SK-N-SH treated with all-trans-retinoic acid at 6 μM for 48 hours (cell line): ENCODE measurements at regions not wholly inside any gene's neighbourhood (a gene's known extent, or its start where the extent isn't known, plus 50 kb on each side); places are given as distances from the start of the nearest gene placed in this dataset.
A peak's percentile ranks its signal among the peaks of the same experiment; 100 is the strongest.

ENCODE experiments used
- ATAC-seq: fragments of 200-7000 bp; cut with Tn5 transposase; 3 replicates; pipeline ENCODE4 v1.9.1; 2020; ENCODE audit warnings: mild to moderate bottlenecking, moderate library complexity
- ARNTL ChIP-seq: fragments of 450-650 bp; formaldehyde crosslinking; IDR thresholded peaks from 2 replicates; pipeline ENCODE4 v1.5.0; 2020; ENCODE audit warnings: low read depth, mild to moderate bottlenecking, moderate library complexity, borderline replicate concordance
- BACH2 ChIP-seq: fragments of 250-450 bp; sonication (Bioruptor Pico); IDR thresholded peaks from 2 replicates; pipeline ENCODE4 v1.9.0; 2021; ENCODE audit warnings: mild to moderate bottlenecking, borderline replicate concordance
- CSDC2 ChIP-seq: fragments of 250-450 bp; sonication (Bioruptor Pico); IDR thresholded peaks from 2 replicates; pipeline ENCODE4 v1.5.0; 2020; ENCODE audit warnings: mild to moderate bottlenecking, moderate library complexity
- ESRRG ChIP-seq: fragments of 250-450 bp; sonication (Bioruptor Pico); IDR thresholded peaks from 2 replicates; pipeline ENCODE4 v1.6.1; 2021; ENCODE audit warnings: mild to moderate bottlenecking
- GLIS3 ChIP-seq: fragments of 250-450 bp; sonication (Bioruptor Pico); IDR thresholded peaks from 2 replicates; pipeline ENCODE4 v1.5.0; 2020; ENCODE audit warnings: mild to moderate bottlenecking, moderate library complexity
- ISL1 ChIP-seq: fragments of 250-450 bp; sonication (Bioruptor Pico); IDR thresholded peaks from 2 replicates; pipeline ENCODE4 v2.1.2; 2022; ENCODE audit warnings: mild to moderate bottlenecking, moderate library complexity
- OSR1 ChIP-seq: fragments of 250-450 bp; sonication (Bioruptor Pico); IDR thresholded peaks from 2 replicates; pipeline ENCODE4 v1.8.0; 2022; ENCODE audit warnings: moderate library complexity, mild to moderate bottlenecking, inconsistent platforms
- PPARA ChIP-seq: fragments of 250-450 bp; sonication (Bioruptor Pico); IDR thresholded peaks from 2 replicates; pipeline ENCODE4 v1.5.0; 2020; ENCODE audit warnings: mild to moderate bottlenecking, borderline replicate concordance
- RARB ChIP-seq: fragments of 250-450 bp; sonication (Bioruptor Pico); IDR thresholded peaks from 2 replicates; pipeline ENCODE4 v1.8.0; 2021; ENCODE audit warnings: mild to moderate bottlenecking, moderate library complexity
- TCF4 ChIP-seq: fragments of 250-450 bp; sonication (Bioruptor Pico); IDR thresholded peaks from 2 replicates; pipeline ENCODE4 v1.8.0; 2021; ENCODE audit warnings: mild to moderate bottlenecking, moderate library complexity, borderline replicate concordance
- ZC3H10 ChIP-seq: fragments of 250-450 bp; sonication (Bioruptor Pico); IDR thresholded peaks from 2 replicates; pipeline ENCODE4 v1.5.1; 2021; ENCODE audit warnings: mild to moderate bottlenecking, moderate library complexity
- ZFP3 ChIP-seq: fragments of 250-450 bp; sonication (Bioruptor Pico); IDR thresholded peaks from 2 replicates; pipeline ENCODE4 v1.5.0; 2020; ENCODE audit warnings: mild to moderate bottlenecking, moderate library complexity
- ZFP30 ChIP-seq: fragments of 450-650 bp; formaldehyde crosslinking; IDR thresholded peaks from 2 replicates; pipeline ENCODE4 v1.5.0; 2022; ENCODE audit warnings: mild to moderate bottlenecking, moderate library complexity
- ZNF565 ChIP-seq: fragments of 450-650 bp; formaldehyde crosslinking; conservative IDR thresholded peaks from 2 replicates; pipeline ENCODE4 v1.5.0; 2020; ENCODE audit warnings: low read depth, mild to moderate bottlenecking, moderate library complexity
- ZNF70 ChIP-seq: fragments of 450-650 bp; formaldehyde crosslinking; IDR thresholded peaks from 2 replicates; pipeline ENCODE4 v1.5.0; 2020; ENCODE audit warnings: mild to moderate bottlenecking, moderate library complexity
- ZNF8 ChIP-seq: fragments of 450-650 bp; formaldehyde crosslinking; IDR thresholded peaks from 2 replicates; pipeline ENCODE4 v1.5.0; 2020; ENCODE audit warnings: mild to moderate bottlenecking, moderate library complexity
- TF ChIP-seq, protein P1 (sequence below): fragments of 250-450 bp; sonication (Bioruptor Pico); IDR thresholded peaks from 2 replicates; pipeline ENCODE4 v1.5.1; 2021; ENCODE audit warnings: mild to moderate bottlenecking, moderate library complexity
- TF ChIP-seq, protein P2 (sequence below): fragments of 250-450 bp; sonication (Bioruptor Pico); IDR thresholded peaks from 2 replicates; pipeline ENCODE4 v1.5.1; 2020; ENCODE audit warnings: low read depth, mild to moderate bottlenecking, moderate library complexity
- TF ChIP-seq, protein P3 (sequence below): fragments of 250-450 bp; sonication (Bioruptor Pico); IDR thresholded peaks from 2 replicates; pipeline ENCODE4 v1.8.0; 2021; ENCODE audit warnings: low read depth, mild to moderate bottlenecking, moderate library complexity, borderline replicate concordance
- TF ChIP-seq, protein P4 (sequence below): fragments of 250-450 bp; sonication (Bioruptor Pico); IDR thresholded peaks from 2 replicates; pipeline ENCODE4 v1.8.0; 2020; ENCODE audit warnings: mild to moderate bottlenecking, moderate library complexity, borderline replicate concordance
- TF ChIP-seq, protein P5 (sequence below): fragments of 250-450 bp; sonication (Bioruptor Pico); IDR thresholded peaks from 2 replicates; pipeline ENCODE4 v1.5.0; 2020; ENCODE audit warnings: mild to moderate bottlenecking, moderate library complexity

DNA sequence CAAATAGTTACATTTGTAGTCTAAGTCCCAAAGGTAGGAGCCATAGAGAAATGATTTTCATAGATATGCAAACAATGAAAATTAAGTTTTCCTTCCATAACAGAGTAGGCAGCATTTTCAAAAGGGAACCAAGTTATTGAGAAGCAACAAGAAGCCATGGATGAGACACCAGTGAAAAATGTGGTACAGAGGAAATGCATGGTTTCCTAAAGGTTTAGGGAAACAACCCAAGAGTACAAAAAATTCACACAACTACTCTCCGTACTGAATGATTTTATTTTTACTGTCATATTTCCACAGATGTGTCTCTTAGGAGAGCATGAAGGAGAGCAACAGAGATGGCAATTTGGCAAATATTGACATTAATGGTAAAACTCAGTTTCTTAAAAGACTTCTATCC lies 1408.9 kb upstream of the PCDH7 start (continued):
- TF ChIP-seq, protein P1, sequence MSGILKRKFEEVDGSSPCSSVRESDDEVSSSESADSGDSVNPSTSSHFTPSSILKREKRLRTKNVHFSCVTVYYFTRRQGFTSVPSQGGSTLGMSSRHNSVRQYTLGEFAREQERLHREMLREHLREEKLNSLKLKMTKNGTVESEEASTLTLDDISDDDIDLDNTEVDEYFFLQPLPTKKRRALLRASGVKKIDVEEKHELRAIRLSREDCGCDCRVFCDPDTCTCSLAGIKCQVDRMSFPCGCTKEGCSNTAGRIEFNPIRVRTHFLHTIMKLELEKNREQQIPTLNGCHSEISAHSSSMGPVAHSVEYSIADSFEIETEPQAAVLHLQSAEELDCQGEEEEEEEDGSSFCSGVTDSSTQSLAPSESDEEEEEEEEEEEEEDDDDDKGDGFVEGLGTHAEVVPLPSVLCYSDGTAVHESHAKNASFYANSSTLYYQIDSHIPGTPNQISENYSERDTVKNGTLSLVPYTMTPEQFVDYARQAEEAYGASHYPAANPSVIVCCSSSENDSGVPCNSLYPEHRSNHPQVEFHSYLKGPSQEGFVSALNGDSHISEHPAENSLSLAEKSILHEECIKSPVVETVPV (CRISPR knock-in tag) = no peak
- TF ChIP-seq ESRRG (CRISPR knock-in tag) = no peak
- TF ChIP-seq, protein P2, sequence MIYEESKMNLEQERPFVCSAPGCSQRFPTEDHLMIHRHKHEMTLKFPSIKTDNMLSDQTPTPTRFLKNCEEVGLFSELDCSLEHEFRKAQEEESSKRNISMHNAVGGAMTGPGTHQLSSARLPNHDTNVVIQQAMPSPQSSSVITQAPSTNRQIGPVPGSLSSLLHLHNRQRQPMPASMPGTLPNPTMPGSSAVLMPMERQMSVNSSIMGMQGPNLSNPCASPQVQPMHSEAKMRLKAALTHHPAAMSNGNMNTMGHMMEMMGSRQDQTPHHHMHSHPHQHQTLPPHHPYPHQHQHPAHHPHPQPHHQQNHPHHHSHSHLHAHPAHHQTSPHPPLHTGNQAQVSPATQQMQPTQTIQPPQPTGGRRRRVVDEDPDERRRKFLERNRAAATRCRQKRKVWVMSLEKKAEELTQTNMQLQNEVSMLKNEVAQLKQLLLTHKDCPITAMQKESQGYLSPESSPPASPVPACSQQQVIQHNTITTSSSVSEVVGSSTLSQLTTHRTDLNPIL (CRISPR knock-in tag) = no peak
- TF ChIP-seq TCF4 (CRISPR knock-in tag) = no peak
- TF ChIP-seq, all 23 proteins: peak for 0

DNA sequence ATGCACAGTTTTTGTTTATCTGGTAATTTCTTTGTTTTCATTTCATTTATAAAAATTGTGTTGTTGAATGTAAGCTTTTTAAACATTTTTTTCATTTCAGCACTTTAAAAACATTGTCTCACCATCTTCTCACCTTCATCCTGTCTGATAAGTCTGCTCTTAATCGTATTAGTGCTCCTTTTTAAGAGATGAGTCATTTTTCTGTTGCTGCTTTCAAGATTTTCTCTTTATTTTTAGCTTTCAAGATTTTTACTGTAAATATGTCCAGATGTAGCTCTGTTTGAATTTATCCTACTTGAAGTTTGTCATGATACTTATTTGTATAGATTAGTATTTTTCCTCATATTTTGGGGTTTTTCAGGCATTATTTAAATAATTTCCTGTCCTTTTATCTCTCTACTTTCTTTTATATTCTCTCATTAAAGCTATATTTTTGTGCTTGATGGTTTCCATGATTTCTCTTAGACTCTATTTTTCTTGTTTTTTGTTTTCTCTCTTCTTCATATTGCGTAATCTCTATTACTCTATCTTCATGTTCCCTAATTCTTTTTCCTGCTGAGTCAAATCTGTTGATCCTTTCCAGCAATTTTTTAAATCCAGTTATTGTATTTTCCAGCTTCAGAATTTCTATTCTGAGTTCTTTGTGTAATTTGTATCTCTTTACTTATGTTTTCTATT lies 1400.4 kb upstream of the PCDH7 start:
- peak; percentile 56; the same call in 2 of the 3 replicates for ATAC-seq
- TF ChIP-seq CSDC2 (CRISPR knock-in tag) = no peak
- no peak for TF ChIP-seq ARNTL (CRISPR knock-in tag)
- TF ChIP-seq, protein P3, sequence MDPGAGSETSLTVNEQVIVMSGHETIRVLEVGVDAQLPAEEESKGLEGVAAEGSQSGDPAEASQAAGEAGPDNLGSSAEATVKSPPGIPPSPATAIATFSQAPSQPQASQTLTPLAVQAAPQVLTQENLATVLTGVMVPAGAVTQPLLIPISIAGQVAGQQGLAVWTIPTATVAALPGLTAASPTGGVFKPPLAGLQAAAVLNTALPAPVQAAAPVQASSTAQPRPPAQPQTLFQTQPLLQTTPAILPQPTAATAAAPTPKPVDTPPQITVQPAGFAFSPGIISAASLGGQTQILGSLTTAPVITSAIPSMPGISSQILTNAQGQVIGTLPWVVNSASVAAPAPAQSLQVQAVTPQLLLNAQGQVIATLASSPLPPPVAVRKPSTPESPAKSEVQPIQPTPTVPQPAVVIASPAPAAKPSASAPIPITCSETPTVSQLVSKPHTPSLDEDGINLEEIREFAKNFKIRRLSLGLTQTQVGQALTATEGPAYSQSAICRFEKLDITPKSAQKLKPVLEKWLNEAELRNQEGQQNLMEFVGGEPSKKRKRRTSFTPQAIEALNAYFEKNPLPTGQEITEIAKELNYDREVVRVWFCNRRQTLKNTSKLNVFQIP (CRISPR knock-in tag) = no peak
- TF ChIP-seq ZFP3 (CRISPR knock-in tag) = no peak
- no peak for TF ChIP-seq BACH2 (CRISPR knock-in tag)
- TF ChIP-seq, protein P1 (CRISPR knock-in tag) = no peak
- no peak for TF ChIP-seq ZFP30 (CRISPR knock-in tag)
- TF ChIP-seq, protein P4, sequence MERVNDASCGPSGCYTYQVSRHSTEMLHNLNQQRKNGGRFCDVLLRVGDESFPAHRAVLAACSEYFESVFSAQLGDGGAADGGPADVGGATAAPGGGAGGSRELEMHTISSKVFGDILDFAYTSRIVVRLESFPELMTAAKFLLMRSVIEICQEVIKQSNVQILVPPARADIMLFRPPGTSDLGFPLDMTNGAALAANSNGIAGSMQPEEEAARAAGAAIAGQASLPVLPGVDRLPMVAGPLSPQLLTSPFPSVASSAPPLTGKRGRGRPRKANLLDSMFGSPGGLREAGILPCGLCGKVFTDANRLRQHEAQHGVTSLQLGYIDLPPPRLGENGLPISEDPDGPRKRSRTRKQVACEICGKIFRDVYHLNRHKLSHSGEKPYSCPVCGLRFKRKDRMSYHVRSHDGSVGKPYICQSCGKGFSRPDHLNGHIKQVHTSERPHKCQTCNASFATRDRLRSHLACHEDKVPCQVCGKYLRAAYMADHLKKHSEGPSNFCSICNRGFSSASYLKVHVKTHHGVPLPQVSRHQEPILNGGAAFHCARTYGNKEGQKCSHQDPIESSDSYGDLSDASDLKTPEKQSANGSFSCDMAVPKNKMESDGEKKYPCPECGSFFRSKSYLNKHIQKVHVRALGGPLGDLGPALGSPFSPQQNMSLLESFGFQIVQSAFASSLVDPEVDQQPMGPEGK = no peak
- no peak for TF ChIP-seq ISL1 (CRISPR knock-in tag)
- TF ChIP-seq, protein P5, sequence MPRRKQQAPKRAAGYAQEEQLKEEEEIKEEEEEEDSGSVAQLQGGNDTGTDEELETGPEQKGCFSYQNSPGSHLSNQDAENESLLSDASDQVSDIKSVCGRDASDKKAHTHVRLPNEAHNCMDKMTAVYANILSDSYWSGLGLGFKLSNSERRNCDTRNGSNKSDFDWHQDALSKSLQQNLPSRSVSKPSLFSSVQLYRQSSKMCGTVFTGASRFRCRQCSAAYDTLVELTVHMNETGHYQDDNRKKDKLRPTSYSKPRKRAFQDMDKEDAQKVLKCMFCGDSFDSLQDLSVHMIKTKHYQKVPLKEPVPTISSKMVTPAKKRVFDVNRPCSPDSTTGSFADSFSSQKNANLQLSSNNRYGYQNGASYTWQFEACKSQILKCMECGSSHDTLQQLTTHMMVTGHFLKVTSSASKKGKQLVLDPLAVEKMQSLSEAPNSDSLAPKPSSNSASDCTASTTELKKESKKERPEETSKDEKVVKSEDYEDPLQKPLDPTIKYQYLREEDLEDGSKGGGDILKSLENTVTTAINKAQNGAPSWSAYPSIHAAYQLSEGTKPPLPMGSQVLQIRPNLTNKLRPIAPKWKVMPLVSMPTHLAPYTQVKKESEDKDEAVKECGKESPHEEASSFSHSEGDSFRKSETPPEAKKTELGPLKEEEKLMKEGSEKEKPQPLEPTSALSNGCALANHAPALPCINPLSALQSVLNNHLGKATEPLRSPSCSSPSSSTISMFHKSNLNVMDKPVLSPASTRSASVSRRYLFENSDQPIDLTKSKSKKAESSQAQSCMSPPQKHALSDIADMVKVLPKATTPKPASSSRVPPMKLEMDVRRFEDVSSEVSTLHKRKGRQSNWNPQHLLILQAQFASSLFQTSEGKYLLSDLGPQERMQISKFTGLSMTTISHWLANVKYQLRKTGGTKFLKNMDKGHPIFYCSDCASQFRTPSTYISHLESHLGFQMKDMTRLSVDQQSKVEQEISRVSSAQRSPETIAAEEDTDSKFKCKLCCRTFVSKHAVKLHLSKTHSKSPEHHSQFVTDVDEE (CRISPR knock-in tag) = no peak
- no peak for TF ChIP-seq ZNF565 (CRISPR knock-in tag)
- TF ChIP-seq RARB (CRISPR knock-in tag) = no peak
- no peak for TF ChIP-seq ESRRG (CRISPR knock-in tag)
- no peak for TF ChIP-seq GLIS3 (CRISPR knock-in tag)
- no peak for TF ChIP-seq OSR1 (CRISPR knock-in tag)
- no peak for TF ChIP-seq ZC3H10 (CRISPR knock-in tag)
- TF ChIP-seq ZNF8 (CRISPR knock-in tag) = no peak
- no peak for TF ChIP-seq PPARA (CRISPR knock-in tag)
- TF ChIP-seq TCF4 (CRISPR knock-in tag) = no peak
- no peak for TF ChIP-seq ZNF70 (CRISPR knock-in tag)
- TF ChIP-seq, all 23 proteins: peak for 0
